GM12874 (cell line): ENCODE measurements at regions not wholly inside any gene's neighbourhood (a gene's known extent, or its start where the extent isn't known, plus 50 kb on each side); places are given as distances from the start of the nearest gene placed in this dataset.

ENCODE experiments used
- TF ChIP-seq, protein P1 (sequence below): IDR thresholded peaks from 2 replicates; pipeline ENCODE4 v1.5.1; 2011; ENCODE audit warnings: low read depth, mild to moderate bottlenecking, control low read depth, low read length, moderate library complexity; ENCODE audit not compliant: insufficient read depth

DNA sequence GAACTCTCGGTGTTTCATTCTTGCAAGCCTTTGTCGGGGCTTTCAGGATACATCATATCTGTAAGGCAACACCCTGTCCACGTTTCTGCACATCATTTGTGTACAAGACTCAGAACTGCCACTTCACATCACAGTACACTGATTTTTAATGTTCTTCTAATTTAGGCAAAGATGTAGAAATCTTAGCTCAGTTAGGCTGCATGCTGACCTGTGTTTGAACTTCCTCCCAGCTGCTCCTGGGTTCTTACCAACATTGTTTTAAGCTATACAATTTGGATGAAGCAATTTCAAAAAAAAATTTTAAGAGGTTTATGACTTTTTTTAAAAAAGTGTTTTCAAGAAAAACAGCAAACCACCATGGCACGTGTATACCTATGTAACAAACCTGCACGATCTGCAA lies 1047.9 kb upstream of the SLC10A2 start:
- TF ChIP-seq, protein P1, sequence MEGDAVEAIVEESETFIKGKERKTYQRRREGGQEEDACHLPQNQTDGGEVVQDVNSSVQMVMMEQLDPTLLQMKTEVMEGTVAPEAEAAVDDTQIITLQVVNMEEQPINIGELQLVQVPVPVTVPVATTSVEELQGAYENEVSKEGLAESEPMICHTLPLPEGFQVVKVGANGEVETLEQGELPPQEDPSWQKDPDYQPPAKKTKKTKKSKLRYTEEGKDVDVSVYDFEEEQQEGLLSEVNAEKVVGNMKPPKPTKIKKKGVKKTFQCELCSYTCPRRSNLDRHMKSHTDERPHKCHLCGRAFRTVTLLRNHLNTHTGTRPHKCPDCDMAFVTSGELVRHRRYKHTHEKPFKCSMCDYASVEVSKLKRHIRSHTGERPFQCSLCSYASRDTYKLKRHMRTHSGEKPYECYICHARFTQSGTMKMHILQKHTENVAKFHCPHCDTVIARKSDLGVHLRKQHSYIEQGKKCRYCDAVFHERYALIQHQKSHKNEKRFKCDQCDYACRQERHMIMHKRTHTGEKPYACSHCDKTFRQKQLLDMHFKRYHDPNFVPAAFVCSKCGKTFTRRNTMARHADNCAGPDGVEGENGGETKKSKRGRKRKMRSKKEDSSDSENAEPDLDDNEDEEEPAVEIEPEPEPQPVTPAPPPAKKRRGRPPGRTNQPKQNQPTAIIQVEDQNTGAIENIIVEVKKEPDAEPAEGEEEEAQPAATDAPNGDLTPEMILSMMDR, result no peak

DNA sequence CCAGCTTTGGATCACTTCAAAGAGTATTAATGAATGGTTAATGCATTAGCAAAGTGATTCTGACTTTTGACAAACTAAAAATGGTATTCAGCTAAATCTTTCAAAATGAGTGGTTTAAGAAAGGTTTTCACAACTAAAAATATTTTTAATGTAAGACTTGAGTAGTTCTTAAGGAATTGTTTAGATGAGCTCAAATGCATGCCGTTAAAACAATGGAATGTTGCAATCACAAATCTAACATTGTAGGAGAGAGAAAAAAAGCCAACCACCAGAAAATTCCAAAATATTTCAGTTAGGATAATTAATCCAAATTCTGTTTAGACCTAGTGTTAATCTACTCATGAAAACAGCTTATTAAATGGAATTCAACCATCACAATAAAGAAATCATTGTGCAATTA lies 1044.8 kb upstream of the SLC10A2 start:
- TF ChIP-seq, protein P1, result no peak

DNA sequence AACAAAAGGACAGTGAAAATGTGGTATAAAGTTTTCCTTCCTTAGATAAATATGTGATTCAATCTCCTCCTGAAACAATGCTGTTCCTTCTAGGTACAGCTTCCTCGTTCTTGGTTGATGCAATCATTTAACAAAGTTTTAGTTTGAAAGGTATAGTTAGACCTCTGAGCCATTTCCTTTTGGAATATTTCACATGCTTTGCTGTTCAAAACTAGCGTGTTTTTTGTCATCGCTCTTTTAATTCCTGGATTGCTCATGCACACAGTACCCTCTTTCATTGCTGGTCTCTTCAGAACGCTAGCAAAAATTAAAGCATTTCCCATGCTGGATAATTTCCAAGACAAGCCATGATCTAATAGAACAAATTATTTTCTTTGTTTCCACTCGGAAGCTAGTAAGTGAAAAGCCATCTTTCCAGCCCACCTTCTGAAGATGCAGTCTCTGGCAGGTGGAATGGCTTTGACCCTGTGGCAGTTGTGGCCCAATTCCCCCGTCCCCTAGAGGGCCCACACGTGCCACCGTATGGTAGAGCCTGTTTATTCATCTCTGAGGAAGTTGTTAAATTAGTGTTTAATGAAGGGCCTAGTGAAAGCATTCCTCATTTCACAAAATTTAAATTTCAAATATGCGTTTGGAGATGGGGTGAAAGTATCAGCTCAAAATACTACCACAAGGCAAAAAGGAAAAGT lies 1040.6 kb upstream of the SLC10A2 start:
- TF ChIP-seq, protein P1, result no peak

DNA sequence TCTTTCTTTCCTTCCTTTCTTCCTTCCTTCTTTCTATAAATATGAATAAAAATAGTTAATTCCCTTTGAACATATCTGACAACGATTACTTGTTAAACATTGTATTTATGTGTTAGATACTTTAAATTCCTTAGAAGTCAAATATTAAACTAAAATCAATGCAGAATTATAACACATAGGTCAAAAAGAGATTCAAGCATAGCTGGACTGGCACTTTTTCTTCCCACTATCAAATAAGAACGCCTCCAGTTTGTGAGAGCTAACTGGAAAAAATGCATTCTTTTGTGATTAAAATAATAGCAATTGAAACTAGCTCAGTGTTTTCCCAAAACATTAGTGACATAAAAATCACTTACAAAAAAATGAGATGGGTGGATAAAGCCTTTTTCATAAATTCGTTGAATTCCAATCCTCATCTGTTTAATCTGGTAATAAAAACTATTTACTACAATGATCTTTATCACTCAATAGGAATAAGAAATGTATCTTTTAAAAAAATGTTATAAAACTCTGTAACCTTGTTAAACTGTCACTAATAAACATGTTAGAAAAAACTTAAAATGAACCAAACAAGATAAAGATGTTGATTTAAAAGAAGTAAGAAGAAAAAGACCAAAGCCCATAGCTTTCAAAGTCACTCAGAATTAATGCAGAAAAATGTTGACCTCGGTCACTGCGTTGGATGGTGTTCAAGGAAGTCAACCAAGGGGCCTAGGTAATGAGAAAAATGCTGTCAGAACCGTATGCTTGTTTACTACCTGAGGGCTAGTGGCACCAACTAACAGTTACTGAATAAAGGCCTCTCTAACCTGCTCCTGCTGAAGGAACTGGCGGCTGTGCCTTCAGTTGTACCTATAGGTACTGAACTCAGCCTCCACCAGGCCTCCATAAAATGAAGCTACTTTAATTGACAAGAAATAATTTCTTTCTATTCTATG lies 1039.5 kb upstream of the SLC10A2 start:
- TF ChIP-seq, protein P1, result no peak

DNA sequence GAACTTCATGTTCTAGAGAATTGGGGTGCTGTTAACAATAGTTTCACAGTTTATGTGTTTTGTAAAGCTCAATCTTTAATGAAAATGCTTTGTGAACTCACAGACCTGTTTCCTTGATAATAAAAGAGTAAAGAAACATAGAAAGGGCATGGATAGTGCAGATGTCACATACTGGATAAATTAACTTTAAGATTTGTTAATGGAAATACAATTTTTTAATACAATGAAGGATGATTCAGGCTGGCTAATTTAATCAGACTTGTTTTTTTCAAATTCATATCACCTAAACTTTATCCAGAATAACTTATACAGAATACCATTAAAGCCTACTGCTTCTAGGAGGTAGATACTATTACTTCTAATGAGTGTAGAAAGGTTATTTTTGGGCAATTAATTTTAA lies 1033.5 kb upstream of the SLC10A2 start:
- TF ChIP-seq, protein P1, result no peak

DNA sequence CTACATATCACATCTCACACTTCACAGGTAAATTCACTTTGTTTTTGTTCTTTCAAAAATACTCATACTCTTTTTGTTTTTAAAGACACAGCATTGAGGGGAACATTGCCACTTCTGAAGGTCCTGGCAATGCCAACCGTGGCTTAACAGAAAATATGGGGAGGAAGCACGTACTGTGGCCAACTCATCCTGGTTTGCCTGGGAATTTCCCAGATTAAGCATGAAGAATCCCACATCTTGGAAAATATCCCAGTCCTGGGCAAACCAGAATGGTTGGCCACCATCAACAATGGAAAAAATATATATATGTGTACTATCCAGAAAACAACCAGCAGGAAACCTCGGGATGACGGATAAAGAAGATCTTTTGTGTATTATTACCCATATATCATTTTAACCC lies 1032.2 kb upstream of the SLC10A2 start:
- TF ChIP-seq, protein P1, result no peak

DNA sequence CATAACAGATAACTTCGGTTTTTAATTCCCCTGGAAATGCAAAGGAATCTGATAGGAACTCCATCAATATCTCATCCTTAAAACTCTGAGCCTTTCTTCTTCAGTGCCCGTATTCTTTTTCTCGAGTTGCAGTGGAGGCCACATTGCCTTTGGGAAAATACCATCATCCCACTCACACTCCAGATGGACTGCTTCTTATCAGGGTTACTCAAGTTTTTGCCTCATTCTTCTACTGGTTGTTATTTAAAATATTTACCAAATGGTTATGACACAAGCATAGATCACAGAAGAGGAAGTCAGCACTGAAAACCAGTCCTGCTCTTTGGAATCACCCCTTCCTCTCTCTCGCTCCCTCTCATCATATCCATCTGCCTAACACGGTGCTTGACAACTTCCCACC lies 1020.5 kb upstream of the SLC10A2 start:
- TF ChIP-seq, protein P1, result no peak
